SW 1271 (cell line): ENCODE measurements at regions not wholly inside any gene's neighbourhood (a gene's known extent, or its start where the extent isn't known, plus 50 kb on each side); places are given as distances from the start of the nearest gene placed in this dataset.
"Not testable (repeated sequence)": the region's sequence is repeated elsewhere in the genome, so short reads cannot be mapped to it uniquely, and the experiment has no call there.

Experiments used
- DNase-seq, 2 experiments: peaks; one replicate each; lab custom pipeline; 2025; lab: John Stamatoyannopoulos, UW

GRCh38 chr14:65153101-65153500 lies 50.8 kb upstream of the MAX start:
- DNase-seq, result no peak

GRCh38 chr14:65156568-65157366 lies 54.5 kb upstream of the MAX start:
- DNase-seq, result no peak

GRCh38 chr14:65159281-65160062 lies 57.2 kb upstream of the MAX start:
- no peak for DNase-seq

GRCh38 chr14:65160091-65160490 lies 57.8 kb upstream of the MAX start:
- no peak for DNase-seq

- DNase-seq, result no peak
Measured at GRCh38 chr14:65162031-65162430, 59.7 kb upstream of the MAX start.

- DNase-seq, result peak in 1 of 2 experiments; percentile 43
Measured at GRCh38 chr14:65164068-65164824, 61.9 kb upstream of the MAX start.

- DNase-seq, result no peak
Measured at GRCh38 chr14:65164825-65165135, 62.5 kb upstream of the MAX start.

GRCh38 chr14:65167072-65167645 lies 64.8 kb upstream of the MAX start:
- no peak for DNase-seq

- DNase-seq, result no peak
Measured at GRCh38 chr14:65168840-65169239, 66.5 kb upstream of the MAX start.

- DNase-seq, result no peak
Measured at GRCh38 chr14:65169351-65169750, 67.0 kb upstream of the MAX start.

- no peak for DNase-seq
Measured at GRCh38 chr14:65170318-65170717, 68.0 kb upstream of the MAX start.

- no peak for DNase-seq
Measured at GRCh38 chr14:65170768-65171507, 68.6 kb upstream of the MAX start.

- no peak for DNase-seq
Measured at GRCh38 chr14:65173973-65174693, 71.8 kb upstream of the MAX start.

GRCh38 chr14:65174783-65175182 lies 72.5 kb upstream of the MAX start:
- no peak for DNase-seq

GRCh38 chr14:65177551-65177950 lies 75.2 kb upstream of the MAX start:
- no peak for DNase-seq

GRCh38 chr14:65179231-65179630 lies 76.9 kb upstream of the MAX start:
- not testable (repeated sequence) for DNase-seq

GRCh38 chr14:65179918-65180724 lies 77.8 kb upstream of the MAX start:
- DNase-seq, result peak; percentile 31 to 36

- DNase-seq, result no peak
Measured at GRCh38 chr14:65180725-65181025, 78.4 kb upstream of the MAX start.

GRCh38 chr14:65184032-65184764 lies 81.9 kb upstream of the MAX start:
- DNase-seq, result no peak

GRCh38 chr14:65185829-65186228 lies 83.5 kb upstream of the MAX start:
- DNase-seq, result no peak
